ENCODE measurements at regions not wholly inside any gene's neighbourhood (a gene's known extent, or its start where the extent isn't known, plus 50 kb on each side); places are given as distances from the start of the nearest gene placed in this dataset.

DNA sequence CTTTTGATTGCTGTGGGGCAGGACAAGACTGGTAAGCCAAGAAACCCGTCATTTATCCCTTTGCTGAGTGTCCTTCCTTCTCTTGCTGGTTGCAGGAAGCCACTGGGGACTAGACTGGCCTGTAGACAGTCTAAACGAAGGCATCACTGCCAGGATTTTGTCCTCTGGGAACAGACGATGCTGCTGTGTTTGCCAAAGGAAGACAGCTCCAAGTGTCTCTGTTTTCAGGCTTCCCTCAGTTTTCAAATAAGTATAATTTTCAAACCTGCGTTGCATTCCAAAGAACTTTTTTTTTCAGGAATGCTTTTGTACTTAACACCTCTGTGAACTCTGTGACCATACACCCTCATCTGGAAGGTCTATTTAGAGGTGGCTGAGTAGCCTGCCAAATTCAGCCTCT, 269.4 kb downstream of the HLX start:
- peaks cover 8% of the 10 kb centered on the region for H3K27me3 Mint-ChIP-seq
- no peak for TF ChIP-seq EZH2 (IDR thresholded peaks at IDR 0.05; ENCODE audit: borderline replicate concordance, insufficient read depth, low read depth, low read length, poor library complexity, severe bottlenecking)
- TF ChIP-seq, protein P1, sequence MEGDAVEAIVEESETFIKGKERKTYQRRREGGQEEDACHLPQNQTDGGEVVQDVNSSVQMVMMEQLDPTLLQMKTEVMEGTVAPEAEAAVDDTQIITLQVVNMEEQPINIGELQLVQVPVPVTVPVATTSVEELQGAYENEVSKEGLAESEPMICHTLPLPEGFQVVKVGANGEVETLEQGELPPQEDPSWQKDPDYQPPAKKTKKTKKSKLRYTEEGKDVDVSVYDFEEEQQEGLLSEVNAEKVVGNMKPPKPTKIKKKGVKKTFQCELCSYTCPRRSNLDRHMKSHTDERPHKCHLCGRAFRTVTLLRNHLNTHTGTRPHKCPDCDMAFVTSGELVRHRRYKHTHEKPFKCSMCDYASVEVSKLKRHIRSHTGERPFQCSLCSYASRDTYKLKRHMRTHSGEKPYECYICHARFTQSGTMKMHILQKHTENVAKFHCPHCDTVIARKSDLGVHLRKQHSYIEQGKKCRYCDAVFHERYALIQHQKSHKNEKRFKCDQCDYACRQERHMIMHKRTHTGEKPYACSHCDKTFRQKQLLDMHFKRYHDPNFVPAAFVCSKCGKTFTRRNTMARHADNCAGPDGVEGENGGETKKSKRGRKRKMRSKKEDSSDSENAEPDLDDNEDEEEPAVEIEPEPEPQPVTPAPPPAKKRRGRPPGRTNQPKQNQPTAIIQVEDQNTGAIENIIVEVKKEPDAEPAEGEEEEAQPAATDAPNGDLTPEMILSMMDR (IDR thresholded peaks at IDR 0.05) = no peak
- ATAC-seq (ENCODE audit: low read depth) (no peak), DNase-seq (no peak)
- no peaks in the 10 kb centered on the region for H3K4me1 Mint-ChIP-seq
- no peaks in the 10 kb centered on the region for H3K27me3 ChIP-seq (replicated peaks in 1 of 4; ENCODE audit: control extremely low read depth in 1 of 4, control insufficient read depth in 3 of 4, insufficient read depth in 4 of 4, low read length in 3 of 4)
- H3K4me2 ChIP-seq (replicated peaks; ENCODE audit: low read depth, low read length, poor library complexity, severe bottlenecking) = no peak overlapping the region
- H2AFZ ChIP-seq (ENCODE audit: insufficient read depth, low read depth, low read length, poor library complexity, severe bottlenecking) = no peak overlapping the region
- intact Hi-C loops (cut with micrococcal nuclease) = no loop called here
- H3K27ac Mint-ChIP-seq = no peak overlapping the region
- H3K9ac ChIP-seq (ENCODE audit: low read length) = no peak overlapping the region
- H3K9me3 Mint-ChIP-seq (ENCODE audit: insufficient read depth) = peaks cover 2% of the 10 kb centered on the region
- no peaks in the 10 kb centered on the region for H3K36me3 ChIP-seq (replicated peaks in 1 of 2; ENCODE audit: control extremely low read depth in 1 of 2, control insufficient read depth in 1 of 2, extremely low read depth in 1 of 2, insufficient read depth in 2 of 2, low read length in 1 of 2)
- CTCF ChIA-PET = no interaction called here
- H4K20me1 ChIP-seq (ENCODE audit: control insufficient read depth, insufficient read depth, low read length, poor library complexity, severe bottlenecking) = no peaks in the 10 kb centered on the region
- H3K79me2 ChIP-seq (ENCODE audit: control insufficient read depth, insufficient read depth, low read length) = no peaks in the 10 kb centered on the region
- H3K27ac ChIP-seq (ENCODE audit: low read length in 2 of 2) = no peak overlapping the region
- 89% methylated on average over 3 of the region's 4 CpGs for WGBS (ENCODE audit: insufficient coverage)
- H3K4me3 ChIP-seq (ENCODE audit: control extremely low read depth in 1 of 5, extremely low read depth in 1 of 5, insufficient read depth in 1 of 5, low read depth in 2 of 5, low read length in 4 of 5) = no peak overlapping the region
- no peaks in the 10 kb centered on the region for H3K9me3 ChIP-seq (ENCODE audit: control extremely low read depth in 1 of 3, control insufficient read depth in 2 of 3, insufficient read depth in 1 of 3, low read length in 2 of 3)
- no peaks in the 10 kb centered on the region for H3K4me1 ChIP-seq (ENCODE audit: control insufficient read depth in 2 of 2, insufficient read depth in 2 of 2, low read length in 2 of 2)
- POLR2A ChIA-PET = no interaction called here
- H3K4me3 Mint-ChIP-seq = no peak overlapping the region

GRCh38 chr1:221149111-221149510, 269.9 kb downstream of the HLX start:
- Histone ChIP-seq H3K27me3 (replicated peaks in 1 of 4; ENCODE audit: control extremely low read depth in 1 of 4, control insufficient read depth in 3 of 4, insufficient read depth in 4 of 4, low read length in 3 of 4) (no peaks in the 10 kb centered on the region), H4K20me1 (ENCODE audit: control insufficient read depth, insufficient read depth, low read length, poor library complexity, severe bottlenecking) (no peaks in the 10 kb centered on the region), H3K9ac (ENCODE audit: low read length) (no peak overlapping the region), H3K4me2 (replicated peaks; ENCODE audit: low read depth, low read length, poor library complexity, severe bottlenecking) (no peak overlapping the region), H3K36me3 (replicated peaks in 1 of 2; ENCODE audit: control extremely low read depth in 1 of 2, control insufficient read depth in 1 of 2, extremely low read depth in 1 of 2, insufficient read depth in 2 of 2, low read length in 1 of 2) (no peaks in the 10 kb centered on the region), H3K27ac (ENCODE audit: low read length in 2 of 2) (no peak overlapping the region), H3K4me3 (ENCODE audit: control extremely low read depth in 1 of 5, extremely low read depth in 1 of 5, insufficient read depth in 1 of 5, low read depth in 2 of 5, low read length in 4 of 5) (no peak overlapping the region), H3K79me2 (ENCODE audit: control insufficient read depth, insufficient read depth, low read length) (no peaks in the 10 kb centered on the region), H3K4me1 (ENCODE audit: control insufficient read depth in 2 of 2, insufficient read depth in 2 of 2, low read length in 2 of 2) (no peaks in the 10 kb centered on the region), H3K9me3 (ENCODE audit: control extremely low read depth in 1 of 3, control insufficient read depth in 2 of 3, insufficient read depth in 1 of 3, low read length in 2 of 3) (no peaks in the 10 kb centered on the region), H2AFZ (ENCODE audit: insufficient read depth, low read depth, low read length, poor library complexity, severe bottlenecking) (no peak overlapping the region)
- no peak for TF ChIP-seq EZH2 (IDR thresholded peaks at IDR 0.05; ENCODE audit: borderline replicate concordance, insufficient read depth, low read depth, low read length, poor library complexity, severe bottlenecking)
- TF ChIP-seq, protein P1 (IDR thresholded peaks at IDR 0.05) = no peak
- intact Hi-C loops (cut with micrococcal nuclease) = no loop called here
- no peak for ATAC-seq (ENCODE audit: low read depth)
- peaks cover 2% of the 10 kb centered on the region for H3K9me3 Mint-ChIP-seq (ENCODE audit: insufficient read depth)
- DNase-seq = no peak
- peaks cover 8% of the 10 kb centered on the region for H3K27me3 Mint-ChIP-seq
- no peak overlapping the region for H3K27ac Mint-ChIP-seq
- ChIA-PET POLR2A (no interaction called here), CTCF (no interaction called here)
- H3K4me1 Mint-ChIP-seq = no peaks in the 10 kb centered on the region
- 100% methylated on average over 1 of the region's 4 CpGs for WGBS (ENCODE audit: insufficient coverage)
- no peak overlapping the region for H3K4me3 Mint-ChIP-seq

Measured in B cell (primary cell).